Fibroblast of the conjunctiva (primary cell): ENCODE measurements at regions not wholly inside any gene's neighbourhood (a gene's known extent, or its start where the extent isn't known, plus 50 kb on each side); places are given as distances from the start of the nearest gene placed in this dataset.

Source experiments
- DNase-seq: peaks from one replicate; pipeline ENCODE4 v3.0.0-alpha.2; 2010; ENCODE audit warnings: low read depth

DNA sequence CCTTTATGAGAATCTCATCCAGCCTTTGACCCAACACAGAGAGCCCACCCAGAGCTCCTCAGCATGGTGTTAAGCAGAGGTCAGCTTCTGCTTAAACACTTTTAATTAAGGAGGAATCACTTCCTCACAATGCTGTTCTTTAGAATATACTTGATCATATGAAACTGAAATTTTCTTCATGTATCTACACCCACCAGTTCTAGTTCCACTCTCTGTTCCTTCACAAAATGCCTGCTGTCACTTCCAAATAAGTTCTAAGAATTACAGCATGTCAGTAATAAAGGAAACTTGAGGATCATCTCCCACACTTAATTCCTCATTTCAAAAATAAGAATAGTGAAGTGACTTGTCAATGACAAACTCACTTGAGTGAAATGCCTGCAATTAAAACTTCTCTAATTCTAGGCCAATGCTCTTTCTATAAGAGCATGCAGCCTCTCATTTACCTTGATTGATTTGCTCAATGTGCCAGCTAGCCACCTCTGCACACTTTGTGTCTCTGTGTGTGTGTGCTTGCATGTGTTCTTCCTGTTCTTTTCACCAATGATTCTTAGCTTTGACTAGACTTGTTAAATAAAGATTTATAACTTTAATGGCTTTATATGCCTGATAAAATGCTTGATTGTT, 356.3 kb downstream of the PLPP3 start:
- no peak for DNase-seq

DNA sequence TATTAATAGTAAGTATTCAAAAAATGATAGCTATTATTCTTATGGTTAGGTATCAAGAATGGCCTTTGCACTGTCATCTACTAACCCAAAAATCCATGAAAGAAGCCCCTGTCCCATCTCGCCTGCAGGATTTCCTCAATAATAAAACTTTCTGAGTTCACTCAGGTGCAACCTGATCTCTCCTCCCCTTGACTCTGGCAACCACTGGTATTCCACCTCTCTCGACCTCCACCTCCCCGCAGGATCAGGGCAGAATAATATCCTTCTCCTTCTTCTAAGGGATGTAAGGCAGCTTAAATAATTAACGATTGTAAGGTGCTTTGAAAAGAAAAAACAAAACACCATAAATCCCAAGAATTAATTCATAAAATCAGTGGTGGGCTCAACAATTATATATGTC, 359.3 kb downstream of the PLPP3 start:
- DNase-seq = no peak

DNA sequence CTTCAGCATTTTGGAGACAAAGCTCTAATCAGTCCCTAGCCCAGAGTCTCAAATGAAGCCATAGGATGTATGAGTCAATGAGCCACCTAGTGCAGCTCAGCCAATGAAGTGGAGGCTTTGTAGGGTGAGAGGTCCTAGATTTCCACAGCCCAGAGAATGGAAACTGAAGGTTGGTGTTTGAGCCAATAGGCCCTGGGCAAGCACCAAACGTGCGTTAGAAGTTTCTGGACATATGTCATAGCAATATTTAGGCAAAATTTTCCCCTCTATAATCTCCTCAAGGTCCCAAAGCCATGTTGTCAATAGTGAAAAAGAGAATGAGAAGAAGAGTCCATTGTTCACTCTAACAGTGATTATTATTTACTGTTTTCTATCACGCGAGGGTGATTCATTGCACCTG, 361.3 kb downstream of the PLPP3 start:
- no peak for DNase-seq

DNA sequence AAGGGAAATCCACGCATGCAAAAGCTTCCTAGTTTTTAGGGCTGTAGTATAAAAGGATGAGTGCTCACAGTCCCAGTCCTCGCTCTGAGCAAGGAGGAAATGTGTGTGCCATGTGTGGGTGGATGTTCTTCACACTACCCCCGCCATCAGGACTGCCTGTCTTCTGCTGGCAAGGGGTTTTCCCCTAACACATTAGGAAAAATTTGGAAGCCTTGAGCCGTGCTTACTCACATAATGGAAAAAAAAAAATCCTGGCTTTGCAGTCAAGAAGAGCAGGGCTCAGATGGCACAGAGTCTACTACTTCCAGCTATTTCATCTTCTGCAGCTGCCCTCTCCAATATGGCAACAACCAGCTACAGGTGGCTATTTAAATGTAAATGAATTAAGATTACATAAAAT, 363.1 kb downstream of the PLPP3 start:
- peak; percentile 34 for DNase-seq

DNA sequence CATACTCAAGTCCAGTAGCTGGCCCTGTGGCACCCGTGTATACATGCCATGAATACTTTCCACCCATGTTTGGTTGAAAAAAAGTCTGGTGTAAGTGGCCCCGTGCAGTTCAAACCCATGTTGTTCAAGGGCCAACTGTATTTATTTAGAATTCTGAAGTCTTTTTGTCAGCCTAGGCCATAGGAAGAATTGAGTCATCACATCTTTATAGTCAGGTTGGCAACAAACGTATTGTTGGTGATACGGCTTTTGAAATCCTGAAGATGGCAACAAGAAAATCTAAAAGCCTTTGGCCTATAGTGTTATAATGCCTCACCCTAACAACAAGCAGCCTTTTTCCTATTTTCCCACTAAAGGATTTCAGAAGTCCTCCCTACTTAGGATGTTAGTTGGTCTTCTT, 363.6 kb downstream of the PLPP3 start:
- DNase-seq = no peak

DNA sequence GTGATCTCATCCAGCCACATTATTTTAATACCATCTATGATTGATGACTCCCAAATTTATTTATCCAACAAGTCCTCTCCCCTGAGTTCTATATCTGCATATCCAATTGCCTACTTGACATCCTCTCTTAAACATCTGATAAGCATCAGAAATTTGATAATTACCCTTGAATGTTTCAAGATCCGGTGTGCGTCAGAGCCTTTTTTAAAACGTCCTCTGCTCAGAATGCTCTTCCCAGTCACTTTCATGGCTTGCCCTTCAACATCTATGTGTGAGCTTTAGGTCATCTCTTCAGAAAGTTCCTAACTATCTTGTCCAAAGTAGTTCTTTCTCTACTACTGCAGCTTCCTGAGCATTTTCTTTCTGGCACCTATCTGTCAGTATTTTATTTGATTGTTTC, 364.3 kb downstream of the PLPP3 start:
- no peak for DNase-seq

DNA sequence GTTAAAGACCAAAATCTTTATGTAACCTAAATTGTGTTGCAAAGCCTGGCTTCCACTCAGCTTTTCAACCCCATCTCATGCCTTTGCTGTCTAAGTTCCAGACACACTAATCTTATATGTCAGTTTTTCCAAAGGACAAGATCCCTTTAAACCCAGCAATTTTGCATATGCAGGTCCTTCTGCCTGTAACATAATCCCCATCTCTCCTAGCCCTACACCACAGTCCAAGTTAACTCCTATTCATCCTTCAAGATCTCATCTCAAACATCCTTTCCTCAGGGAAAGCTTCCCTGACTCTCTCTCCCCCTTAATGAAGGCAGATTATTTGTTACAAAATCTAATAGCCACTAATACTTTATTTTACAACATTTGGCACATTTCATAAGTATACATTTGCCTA, 366.3 kb downstream of the PLPP3 start:
- DNase-seq = no peak

DNA sequence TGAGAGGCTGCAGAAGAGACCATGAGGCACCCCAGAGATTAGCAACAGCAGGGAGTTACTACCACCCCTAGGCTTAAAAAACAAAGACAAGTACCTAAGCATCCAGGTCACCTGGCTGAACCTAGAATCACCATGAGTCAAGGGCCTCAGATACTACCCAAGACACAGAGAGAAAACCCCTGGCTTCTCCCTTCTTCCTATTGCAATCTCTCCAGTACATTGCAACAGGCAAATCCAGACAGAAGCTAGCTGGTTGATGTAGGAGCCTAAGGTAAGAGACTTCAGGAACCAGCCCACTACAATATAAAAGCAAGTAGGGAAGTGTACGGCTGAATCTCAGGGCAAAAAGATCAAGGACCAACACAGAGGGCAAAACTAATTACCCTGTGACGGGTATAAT, 367.2 kb downstream of the PLPP3 start:
- DNase-seq = no peak

DNA sequence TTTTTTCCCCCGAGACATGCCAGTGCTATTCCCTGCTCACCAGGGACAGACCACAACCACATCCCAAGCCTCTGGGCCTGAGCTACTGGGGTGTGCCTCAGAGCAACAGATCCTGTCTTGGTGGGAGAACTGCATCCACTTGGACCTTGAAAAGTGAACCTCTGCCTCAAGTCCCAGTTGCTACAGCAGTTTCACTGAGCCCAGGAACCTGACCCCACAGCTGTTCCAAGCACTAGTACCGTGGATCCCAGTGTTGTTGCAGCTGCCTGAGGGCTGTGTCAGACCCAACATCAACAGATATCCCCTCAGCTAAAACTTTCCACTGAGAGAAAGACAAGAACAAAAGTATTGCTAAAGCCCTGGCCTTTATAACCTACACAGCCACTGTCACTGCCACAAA, 373.0 kb downstream of the PLPP3 start:
- no peak for DNase-seq

DNA sequence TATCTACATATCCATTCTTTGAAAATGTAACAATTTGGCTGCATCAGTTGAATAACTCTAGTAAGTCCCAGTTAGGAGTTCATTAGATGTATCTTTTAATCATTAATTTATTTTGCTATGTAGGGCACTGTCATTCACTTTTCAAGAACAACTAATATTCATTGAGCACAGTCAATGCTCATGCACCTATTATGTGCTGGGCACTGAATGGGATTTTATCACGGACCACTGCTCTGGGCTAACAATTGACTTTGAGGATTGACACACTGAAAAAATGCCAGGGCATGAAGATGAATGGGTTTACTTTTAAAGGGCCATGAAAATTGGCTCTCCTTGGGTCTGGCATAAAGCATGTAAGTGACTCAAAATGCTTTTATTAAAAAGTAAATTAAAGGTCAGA, 375.2 kb downstream of the PLPP3 start:
- no peak for DNase-seq

DNA sequence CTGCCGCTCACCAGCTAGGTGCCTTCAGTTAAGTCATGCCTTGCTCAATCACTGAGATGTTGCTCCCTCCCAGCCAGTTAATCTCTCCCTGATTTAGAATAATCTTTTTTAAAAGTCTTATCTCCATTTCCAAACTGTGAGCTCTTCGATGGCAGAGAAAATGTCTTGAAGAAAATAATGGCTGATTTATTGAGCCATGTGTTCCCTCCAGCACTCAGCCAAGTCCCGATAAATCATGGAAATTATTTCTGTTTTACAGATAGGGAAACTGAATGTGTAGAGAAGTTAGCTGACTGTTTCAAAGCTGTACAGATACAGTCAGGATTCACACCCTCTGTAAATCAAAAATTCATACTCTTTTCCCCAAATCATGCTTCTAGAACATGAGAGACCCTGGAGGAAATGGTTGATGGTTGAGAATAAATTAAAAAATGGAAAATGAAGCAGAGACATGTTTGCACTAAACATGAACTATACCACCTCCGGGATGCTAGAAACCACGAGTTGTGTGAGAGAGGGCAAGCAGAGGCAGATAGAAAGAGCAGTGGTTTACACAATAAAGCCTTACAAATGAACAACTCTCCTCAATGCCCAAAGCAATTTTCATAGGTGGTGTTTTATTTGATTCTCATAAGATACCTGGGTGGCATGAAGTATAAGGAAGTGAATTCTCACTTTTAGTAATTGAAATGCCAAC, 376.4 kb downstream of the PLPP3 start:
- no peak for DNase-seq

DNA sequence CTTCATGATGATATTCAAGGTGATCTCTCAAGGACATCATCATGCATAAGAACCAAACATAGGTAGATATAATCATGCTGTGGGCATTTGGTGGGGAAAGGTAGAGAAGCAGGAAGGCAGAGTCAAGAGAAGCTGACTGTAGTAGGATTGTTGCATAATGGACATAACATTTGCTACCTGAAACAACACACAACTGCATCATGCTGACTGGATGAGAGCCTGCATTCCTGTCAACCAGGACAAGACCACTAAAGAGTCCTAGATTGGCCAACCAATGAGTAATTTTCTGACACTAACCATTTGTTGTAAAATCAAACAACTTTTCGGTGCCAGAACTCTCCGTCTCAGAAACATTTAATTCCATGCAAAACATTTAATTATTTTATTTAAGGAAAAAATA, 377.2 kb downstream of the PLPP3 start:
- no peak for DNase-seq

DNA sequence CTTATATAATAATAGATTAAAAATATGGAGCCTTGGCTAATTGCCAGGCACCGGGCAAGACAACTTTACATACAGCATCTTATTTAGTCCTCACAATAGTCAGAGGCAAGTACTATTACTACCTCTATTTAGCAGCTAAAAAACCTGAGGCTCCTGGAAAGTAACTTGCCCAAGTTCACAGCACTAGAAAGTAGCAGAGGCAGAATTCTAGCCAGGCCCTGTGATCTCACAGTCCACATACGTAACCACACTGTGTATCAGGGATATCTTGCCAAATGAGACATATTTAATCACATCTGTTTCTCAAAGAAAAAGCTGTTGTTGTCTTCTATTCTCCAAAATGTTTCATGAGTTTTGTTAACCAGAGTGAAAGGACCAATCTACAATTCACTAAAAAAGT, 378.5 kb downstream of the PLPP3 start:
- DNase-seq = no peak

DNA sequence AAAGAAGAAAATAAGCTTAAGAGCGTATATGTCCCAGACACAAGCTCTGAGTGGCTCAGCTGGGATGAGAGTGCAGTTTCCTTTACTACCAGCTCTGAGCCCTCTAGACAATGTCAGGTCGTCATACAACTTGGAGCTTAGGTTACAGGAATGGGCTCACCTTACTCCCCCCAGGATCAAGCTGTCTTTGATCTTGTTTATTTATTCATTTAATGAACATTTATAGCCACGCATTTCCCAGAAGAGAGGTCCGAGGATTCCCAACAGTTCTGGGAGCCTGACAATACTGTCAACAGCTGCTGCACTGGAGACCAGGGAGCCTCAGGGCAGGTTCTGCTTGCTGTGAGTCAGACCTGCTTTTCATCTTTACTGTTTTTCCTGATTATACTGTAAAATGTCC, 378.9 kb downstream of the PLPP3 start:
- no peak for DNase-seq

DNA sequence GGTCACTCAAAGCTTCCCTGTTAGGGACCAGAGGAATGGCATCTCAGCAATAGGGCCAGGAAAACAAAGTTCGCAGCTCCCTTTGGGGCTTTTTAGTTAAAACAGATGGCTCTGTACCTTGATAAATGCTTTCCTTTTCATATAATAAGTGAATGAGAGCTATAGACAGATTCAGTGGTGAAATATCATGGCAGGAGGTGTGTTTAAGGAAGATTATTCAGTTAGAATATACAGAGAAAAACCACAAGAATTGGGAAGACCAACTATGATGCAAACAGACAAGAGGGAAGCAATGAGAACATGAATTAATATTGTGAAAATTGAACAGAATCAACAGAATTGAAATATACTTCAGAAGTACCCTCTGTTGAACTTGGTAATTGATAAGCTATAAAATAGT, 379.4 kb downstream of the PLPP3 start:
- DNase-seq = no peak

DNA sequence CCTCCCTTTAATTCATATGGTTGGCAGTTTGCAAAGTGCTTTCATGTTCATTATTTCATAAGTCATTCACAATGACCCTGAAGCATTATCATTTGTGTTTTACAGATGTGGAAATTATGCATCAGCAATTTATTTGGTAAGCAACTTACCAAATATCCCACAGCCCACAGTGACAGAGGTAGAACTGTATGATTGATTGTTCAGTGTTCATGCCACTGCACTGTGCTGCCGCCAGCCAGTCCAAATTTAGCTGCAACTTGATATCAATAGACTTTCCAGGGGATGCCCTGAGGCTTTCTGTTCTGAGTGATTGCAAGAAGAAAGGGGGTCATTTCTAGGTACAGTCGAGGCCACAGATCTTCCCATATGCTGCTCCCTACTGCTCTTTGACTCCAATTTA, 380.3 kb downstream of the PLPP3 start:
- DNase-seq = no peak

DNA sequence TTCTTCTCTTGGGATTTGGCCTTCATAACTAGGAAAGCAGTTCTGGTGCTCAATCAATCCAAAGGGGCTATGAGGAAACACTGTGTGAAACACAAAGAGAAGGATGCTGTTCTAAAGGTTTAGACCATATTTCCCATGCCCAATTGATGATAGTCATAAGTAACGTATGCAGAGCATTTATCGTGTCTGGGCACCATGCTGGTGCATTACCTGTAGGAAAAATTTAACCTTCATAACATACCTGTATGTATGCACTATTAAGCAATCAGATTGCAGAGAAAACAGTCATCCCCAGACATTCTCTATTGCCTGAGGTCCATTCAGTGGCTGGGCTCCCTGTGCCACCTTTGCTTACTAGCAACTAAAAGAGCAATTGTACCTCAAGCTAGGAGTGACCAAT, 381.4 kb downstream of the PLPP3 start:
- DNase-seq = no peak

DNA sequence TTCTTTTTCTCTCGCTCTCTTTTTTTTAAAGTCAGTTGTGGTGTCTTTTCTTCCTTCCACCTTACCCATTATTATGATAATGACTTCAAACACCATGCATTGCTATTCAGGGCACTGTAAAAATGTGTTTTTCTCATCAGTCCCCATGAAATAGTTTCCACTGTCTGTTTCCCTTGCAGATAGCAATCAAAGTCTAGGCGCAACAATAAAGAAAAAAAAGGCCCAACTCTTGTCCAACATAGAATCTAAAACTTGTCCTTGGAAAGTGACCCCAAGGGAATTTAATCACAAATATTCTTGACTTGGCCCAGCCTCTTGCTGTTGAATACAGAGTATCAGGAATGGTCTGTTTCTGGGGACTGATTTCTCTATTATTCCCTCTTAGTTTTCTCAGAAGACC, 382.5 kb downstream of the PLPP3 start:
- no peak for DNase-seq

DNA sequence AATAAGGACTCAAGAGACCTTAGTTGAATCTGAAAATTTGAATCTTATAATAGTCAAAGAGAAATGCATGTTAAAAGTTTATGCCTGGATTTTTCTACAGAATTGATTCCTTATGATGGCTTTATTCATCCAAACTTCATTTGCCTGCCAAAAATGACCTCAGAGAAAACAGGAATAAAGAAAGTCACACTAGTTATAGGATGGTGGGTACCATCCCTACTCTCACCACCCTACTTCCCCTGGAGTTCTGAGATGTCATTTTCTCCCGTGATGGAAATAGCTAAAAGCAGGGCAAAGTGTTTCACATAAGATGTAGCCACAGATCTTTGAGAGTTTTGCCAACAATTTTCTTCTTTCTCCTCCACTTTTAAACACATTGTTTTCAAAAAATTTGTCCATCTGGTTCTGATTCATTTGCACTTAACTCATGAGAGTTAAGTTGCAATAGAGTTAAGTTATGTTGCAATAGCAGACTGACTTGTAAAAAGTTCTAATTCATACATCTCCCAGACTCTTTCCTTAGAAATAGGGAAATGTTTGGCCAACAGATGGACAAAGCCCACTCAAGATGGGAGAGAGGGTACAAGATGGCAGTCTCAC, 384.6 kb downstream of the PLPP3 start:
- DNase-seq = peak; percentile 75

DNA sequence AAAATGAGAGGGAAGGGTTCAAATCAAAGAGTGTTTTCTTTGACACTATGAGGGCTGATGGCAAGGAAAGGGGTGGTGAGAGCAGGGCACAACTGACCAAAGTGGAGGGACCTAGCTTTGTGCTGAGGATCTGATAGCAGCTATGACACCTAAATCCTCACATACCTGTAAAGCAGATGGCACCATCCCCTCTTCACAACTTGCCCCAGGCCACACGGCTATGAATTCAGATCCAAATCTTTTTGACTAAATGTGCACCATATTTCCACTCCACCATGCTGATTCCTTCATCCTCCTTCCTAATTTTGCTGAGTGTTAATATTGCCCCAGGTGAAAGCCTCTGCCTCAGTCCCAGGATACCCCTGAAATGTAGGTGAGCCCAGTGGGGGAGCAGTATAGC, 385.7 kb downstream of the PLPP3 start:
- no peak for DNase-seq

DNA sequence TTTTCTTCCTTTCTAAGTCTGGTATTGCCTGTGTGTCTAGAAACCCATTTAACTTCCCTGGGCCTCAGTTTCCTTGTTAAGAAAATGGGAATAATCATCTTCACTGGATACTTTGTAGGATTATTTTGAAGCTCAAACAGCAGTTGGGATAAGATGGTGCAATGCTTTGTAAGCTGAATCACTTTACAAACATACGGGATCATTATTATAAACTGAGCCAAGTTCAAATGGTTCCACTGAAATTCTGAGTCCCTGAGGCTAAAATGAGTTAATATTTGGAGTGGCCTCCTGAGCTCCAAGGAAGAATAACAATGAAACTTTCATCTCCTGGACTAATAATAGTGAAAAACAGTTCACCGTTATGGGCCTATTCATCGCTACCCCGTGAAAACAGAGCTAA, 388.0 kb downstream of the PLPP3 start:
- peak; percentile 74 for DNase-seq

DNA sequence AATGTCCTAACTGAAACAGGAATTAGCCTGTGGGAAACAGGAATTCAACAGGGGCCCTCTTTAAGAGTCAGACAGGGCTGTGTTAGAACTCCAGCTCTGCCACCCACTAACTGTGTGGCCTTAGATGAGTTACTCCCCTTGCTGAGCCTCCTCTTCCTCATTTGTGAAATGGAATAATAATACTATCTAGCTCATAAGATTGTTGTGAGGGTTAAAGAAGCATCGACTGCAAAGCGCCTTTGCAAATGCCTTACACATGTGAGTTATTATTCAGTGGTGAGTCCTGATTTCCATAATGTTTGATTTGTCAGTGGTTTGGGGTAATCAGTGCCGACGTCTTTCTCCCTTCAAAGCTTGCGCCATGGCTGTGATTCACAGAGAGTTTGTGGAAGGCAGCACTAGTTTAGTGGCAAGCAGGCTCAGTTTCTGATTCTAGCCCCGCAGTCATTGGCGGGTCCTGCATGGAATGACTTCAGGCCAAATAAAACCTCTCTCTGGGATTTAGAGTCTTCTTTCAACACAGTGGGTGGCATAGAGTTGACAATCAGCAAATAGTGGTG, 388.5 kb downstream of the PLPP3 start:
- no peak for DNase-seq

DNA sequence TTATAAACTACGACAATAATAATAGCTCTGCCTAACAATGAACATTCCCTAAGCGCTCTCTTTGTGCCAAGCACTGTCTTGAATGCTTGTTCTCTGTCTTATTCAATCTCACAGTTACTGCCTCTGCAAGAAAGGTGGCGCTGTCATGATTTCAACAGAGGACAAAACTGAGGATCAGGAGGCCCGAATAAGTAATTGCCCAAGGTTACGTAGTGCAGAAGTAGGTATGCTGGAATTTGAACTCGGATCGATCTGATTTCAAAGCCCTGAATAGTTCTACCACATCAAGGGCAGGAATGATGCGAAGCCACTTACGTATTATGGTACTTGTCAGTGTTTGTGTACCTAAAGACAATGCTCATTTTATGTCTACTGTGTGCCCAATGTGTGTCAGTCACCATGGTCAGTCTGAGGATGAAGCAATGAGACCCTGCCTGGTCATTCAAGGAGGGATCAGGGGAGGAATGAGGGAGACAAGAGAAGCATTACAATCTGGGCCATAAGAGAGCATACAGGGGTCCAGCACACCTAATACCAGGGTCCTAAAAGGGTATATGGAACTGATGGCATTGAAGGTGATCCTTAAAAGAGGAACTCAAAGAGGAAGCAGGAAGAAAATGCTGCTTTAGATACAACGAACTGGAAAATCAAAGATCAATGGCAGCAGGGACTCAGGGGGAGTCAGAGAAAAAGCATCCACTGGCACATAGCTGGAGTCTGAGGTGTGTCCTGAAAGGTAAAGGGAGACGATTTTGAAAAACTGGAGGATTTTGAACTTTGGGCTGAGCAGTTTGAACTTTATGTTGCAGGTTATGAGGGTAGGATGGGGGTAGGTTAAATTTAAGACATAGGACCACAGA, 389.2 kb downstream of the PLPP3 start:
- no peak for DNase-seq
